Tibial nerve (tissue), 4 donors: ENCODE measurements at regions not wholly inside any gene's neighbourhood (a gene's known extent, or its start where the extent isn't known, plus 50 kb on each side); places are given as distances from the start of the nearest gene placed in this dataset.

ENCODE experiments used
- CTCF ChIP-seq, 5 experiments: fragments of 200-600 bp in 3 of 5; fragments of 450-650 bp in 2 of 5; sonication (generic) in 3 of 5; IDR thresholded peaks; one replicate each; pipeline ENCODE4 v1.5.1; 2016 to 2019; ENCODE audit warnings: antibody characterized with exemption in 5 of 5, mild to moderate bottlenecking in 3 of 5, moderate library complexity in 2 of 5
- EP300 ChIP-seq, 2 donors: sonication (generic); formaldehyde crosslinking; IDR thresholded peaks; one replicate each; pipeline ENCODE4 v1.6.1; 2017; ENCODE audit warnings: antibody characterized with exemption in 2 of 2, mild to moderate bottlenecking in 1 of 2
- POLR2A ChIP-seq, 2 donors: fragments of 450-650 bp; IDR thresholded peaks; one replicate each; pipeline ENCODE4 v1.6.1; 2017; ENCODE audit warnings: antibody characterized with exemption in 2 of 2, mild to moderate bottlenecking in 2 of 2, moderate library complexity in 2 of 2

GRCh38 chr2:61617610-61618009 lies 79.5 kb upstream of the XPO1 start:
- no peak for TF ChIP-seq CTCF (IDR thresholded peaks at IDR 0.05)
- TF ChIP-seq EP300 (IDR thresholded peaks at IDR 0.05): no peak
- TF ChIP-seq POLR2A (IDR thresholded peaks at IDR 0.05): no peak
